ENCODE measurements at regions not wholly inside any gene's neighbourhood (a gene's known extent, or its start where the extent isn't known, plus 50 kb on each side); places are given as distances from the start of the nearest gene placed in this dataset.

DNA sequence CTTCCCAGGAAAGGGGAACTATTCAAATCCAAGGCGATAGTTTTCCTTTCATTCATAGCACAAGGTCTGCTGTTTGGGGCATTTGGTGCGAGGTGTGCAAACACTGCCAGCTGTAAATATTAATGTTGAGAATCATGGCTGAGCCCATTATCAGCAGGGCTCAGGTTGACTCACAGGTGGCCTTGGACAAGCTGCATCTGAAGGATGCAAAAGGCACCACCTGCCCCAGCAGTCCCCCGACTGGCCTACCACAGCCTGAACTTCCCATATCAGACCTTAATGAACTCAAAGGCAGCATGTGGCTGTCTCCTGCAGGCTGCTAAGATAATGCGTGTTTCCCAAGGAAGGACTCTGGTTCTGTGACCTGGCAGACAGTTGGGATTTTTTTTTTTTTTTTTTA, 93.3 kb upstream of the MAP1LC3B2 start:
- TF ChIP-seq, protein P1, sequence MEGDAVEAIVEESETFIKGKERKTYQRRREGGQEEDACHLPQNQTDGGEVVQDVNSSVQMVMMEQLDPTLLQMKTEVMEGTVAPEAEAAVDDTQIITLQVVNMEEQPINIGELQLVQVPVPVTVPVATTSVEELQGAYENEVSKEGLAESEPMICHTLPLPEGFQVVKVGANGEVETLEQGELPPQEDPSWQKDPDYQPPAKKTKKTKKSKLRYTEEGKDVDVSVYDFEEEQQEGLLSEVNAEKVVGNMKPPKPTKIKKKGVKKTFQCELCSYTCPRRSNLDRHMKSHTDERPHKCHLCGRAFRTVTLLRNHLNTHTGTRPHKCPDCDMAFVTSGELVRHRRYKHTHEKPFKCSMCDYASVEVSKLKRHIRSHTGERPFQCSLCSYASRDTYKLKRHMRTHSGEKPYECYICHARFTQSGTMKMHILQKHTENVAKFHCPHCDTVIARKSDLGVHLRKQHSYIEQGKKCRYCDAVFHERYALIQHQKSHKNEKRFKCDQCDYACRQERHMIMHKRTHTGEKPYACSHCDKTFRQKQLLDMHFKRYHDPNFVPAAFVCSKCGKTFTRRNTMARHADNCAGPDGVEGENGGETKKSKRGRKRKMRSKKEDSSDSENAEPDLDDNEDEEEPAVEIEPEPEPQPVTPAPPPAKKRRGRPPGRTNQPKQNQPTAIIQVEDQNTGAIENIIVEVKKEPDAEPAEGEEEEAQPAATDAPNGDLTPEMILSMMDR (IDR thresholded peaks at IDR 0.05; ENCODE audit: insufficient read depth, low read depth, low read length, missing control alignments) = no peak
- DNase-seq (ENCODE audit: low read depth) = no peak
- no peak overlapping the region for H3K4me3 ChIP-seq (ENCODE audit: low read depth, low read length)

DNA sequence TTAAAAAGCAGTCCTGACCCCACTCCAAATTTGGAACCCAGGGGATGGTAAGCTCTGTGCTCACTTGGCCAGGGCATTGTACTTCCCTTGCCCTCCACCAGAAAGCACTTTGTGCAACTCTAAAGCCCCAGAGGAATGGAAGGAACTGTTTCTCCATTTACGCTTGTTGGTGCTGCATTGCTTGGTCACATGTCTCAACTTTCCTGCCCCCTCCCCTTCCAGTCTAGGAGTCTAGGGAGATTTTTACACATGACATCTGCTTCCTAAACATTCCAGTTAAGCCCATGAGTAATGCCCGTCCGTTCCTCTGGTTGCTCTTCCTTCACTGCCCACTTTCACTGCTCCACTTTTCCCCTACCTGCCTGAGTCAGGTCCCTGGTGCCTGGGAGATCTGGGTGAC, 92.6 kb upstream of the MAP1LC3B2 start:
- TF ChIP-seq, protein P1 (IDR thresholded peaks at IDR 0.05; ENCODE audit: insufficient read depth, low read depth, low read length, missing control alignments) = no peak
- DNase-seq (ENCODE audit: low read depth) = no peak
- no peak overlapping the region for H3K4me3 ChIP-seq (ENCODE audit: low read depth, low read length)

DNA sequence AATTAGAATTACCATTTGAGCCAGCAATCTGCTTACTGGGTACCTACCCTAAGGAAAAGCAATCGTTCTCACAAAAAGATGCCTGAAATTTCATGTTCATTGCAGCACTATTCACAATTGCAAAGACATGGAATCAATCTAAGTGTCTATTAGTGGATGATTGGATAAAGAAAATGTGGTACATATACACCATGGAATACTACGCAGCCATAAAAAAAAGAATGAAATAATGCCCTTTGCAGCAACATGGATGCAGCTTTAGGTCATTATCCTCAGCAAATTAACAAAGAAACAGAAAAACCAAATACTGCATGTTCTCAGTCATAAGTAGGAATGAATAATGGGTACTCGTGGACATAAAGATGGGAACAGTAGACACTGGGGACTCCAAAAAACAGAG, 89.8 kb upstream of the MAP1LC3B2 start:
- DNase-seq (ENCODE audit: low read depth) = no peak
- TF ChIP-seq, protein P1 (IDR thresholded peaks at IDR 0.05; ENCODE audit: insufficient read depth, low read depth, low read length, missing control alignments) = no peak
- no peak overlapping the region for H3K4me3 ChIP-seq (ENCODE audit: low read depth, low read length)

DNA sequence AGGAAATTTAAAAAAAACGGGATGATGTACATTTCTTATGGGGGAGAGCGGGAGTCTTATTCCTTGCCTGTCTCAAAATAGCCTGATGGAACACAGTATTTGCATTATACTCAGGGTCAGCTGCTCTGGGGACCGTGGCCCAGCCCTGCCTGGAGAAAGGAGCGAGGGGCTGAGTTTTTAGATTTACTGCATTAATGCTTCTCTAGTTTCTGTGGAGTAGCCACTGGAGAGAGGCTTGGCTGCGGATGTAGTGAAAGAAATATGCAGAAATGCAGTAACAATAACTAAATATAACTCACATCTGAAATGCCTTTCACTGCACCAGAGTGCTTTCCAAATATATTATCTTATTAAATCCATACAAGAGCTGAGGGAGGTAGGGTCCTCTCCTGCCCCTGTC, 87.6 kb upstream of the MAP1LC3B2 start:
- no peak for DNase-seq (ENCODE audit: low read depth)
- H3K4me3 ChIP-seq (ENCODE audit: low read depth, low read length) = no peak overlapping the region
- TF ChIP-seq, protein P1 (IDR thresholded peaks at IDR 0.05; ENCODE audit: insufficient read depth, low read depth, low read length, missing control alignments) = no peak

- no peak overlapping the region for H3K4me3 ChIP-seq (ENCODE audit: low read depth, low read length)
- TF ChIP-seq, protein P1 (IDR thresholded peaks at IDR 0.05; ENCODE audit: insufficient read depth, low read depth, low read length, missing control alignments) = no peak
- no peak for DNase-seq (ENCODE audit: low read depth)
These were observed 87.0 kb upstream of the MAP1LC3B2 start for GRCh38 chr12:116472193-116472592.

DNA sequence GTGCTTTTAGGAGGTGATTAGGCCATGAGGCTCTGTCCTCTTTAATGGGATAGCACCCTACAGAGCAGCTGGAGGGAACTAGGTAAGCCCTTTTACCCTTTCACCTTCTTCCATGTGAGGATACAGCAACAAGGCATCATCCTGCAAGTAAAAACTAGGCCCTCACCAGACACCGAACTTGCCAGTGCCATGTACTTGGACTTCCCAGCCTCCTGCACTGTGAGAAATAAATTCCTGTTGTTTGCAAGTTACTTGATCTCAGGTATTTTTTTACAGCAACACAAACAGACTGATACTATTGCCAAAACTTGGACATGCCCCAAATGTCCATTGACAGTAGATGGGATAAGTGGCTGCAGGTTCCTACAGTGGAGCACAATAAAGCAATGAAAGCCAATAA, 85.8 kb upstream of the MAP1LC3B2 start:
- H3K4me3 ChIP-seq (ENCODE audit: low read depth, low read length) = no peak overlapping the region
- TF ChIP-seq, protein P1 (IDR thresholded peaks at IDR 0.05; ENCODE audit: insufficient read depth, low read depth, low read length, missing control alignments) = no peak
- DNase-seq (ENCODE audit: low read depth) = no peak

DNA sequence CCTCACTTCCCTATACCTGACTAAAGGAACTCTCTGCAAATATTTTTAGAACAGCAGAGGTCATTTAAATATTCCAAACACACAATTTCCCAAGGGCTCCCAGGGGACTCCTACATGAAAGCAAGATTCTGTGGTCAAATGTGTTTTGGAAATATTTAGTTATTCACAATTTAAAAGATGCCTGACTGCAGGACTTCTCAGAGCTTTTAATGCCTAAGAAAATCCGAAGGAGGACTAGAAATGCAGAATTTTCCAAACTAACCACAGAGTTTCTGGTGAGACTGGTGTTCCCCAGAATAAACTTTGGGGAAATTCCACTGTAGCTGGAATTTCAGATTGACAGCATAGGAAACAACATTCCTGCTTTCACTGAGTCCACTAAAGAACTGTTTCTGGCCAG, 84.8 kb upstream of the MAP1LC3B2 start:
- DNase-seq (ENCODE audit: low read depth) = no peak
- TF ChIP-seq, protein P1 (IDR thresholded peaks at IDR 0.05; ENCODE audit: insufficient read depth, low read depth, low read length, missing control alignments) = no peak

More for the DNA sequence above, 84.8 kb upstream of the MAP1LC3B2 start:
- H3K4me3 ChIP-seq (ENCODE audit: low read depth, low read length) = no peak overlapping the region

Measured in GM12865 (cell line).